IMR-90 (cell line): ENCODE measurements at regions not wholly inside any gene's neighbourhood (a gene's known extent, or its start where the extent isn't known, plus 50 kb on each side); places are given as distances from the start of the nearest gene placed in this dataset.

Experiments used
- ATAC-seq: fragments of 200-7000 bp; cut with Tn5 transposase; 2 replicates; pipeline ENCODE4 v1.9.1; 2020; ENCODE audit warnings: low read depth, mild to moderate bottlenecking, moderate library complexity
- BruUV-seq: library from RNA; stranded (reverse); fragments of 400-500 nt; replicated peaks from 2 replicates; lab custom pipeline; 2021; lab: Mats Ljungman, UMichigan
- CTCF ChIA-PET: fragments of 300-600 bp; formaldehyde crosslinking; extraction: SDS; loops from one replicate; lab custom pipeline; 2021; ENCODE audit warnings: antibody characterized with exemption; lab: Yijun Ruan, JAX
- POLR2A ChIA-PET: fragments of 300-600 bp; sonication (Branson Sonifier 250); formaldehyde crosslinking; loops from one replicate; lab custom pipeline; 2022; ENCODE audit warnings: antibody characterized with exemption; ENCODE audit not compliant: unreplicated experiment; lab: Charles Lee
- DNase-seq: peaks from one replicate; pipeline ENCODE4 v3.0.0; 2013
- H2AFZ ChIP-seq: replicated peaks from 2 replicates; pipeline ENCODE3; 2013; ENCODE audit warnings: low read length, mild to moderate bottlenecking; ENCODE audit not compliant: poor library complexity
- H2AK5ac ChIP-seq: 2 replicates; pipeline ENCODE4 v1.6.1; 2013; ENCODE audit warnings: low read depth, low read length, inconsistent platforms
- H2AK9ac ChIP-seq: replicated peaks from 2 replicates; pipeline ENCODE3; 2013; ENCODE audit warnings: mild to moderate bottlenecking, low read depth, low read length, moderate library complexity; ENCODE audit not compliant: poor library complexity
- H2BK120ac ChIP-seq: 2 replicates; pipeline ENCODE4 v1.6.1; 2013; ENCODE audit warnings: low read depth, low read length, inconsistent platforms
- H2BK15ac ChIP-seq: 3 replicates; pipeline ENCODE4 v1.6.1; 2013; ENCODE audit warnings: low read depth, low read length, inconsistent platforms
- H2BK20ac ChIP-seq: 2 replicates; pipeline ENCODE4 v1.6.1; 2013; ENCODE audit warnings: low read depth, mild to moderate bottlenecking, inconsistent platforms, low read length, moderate library complexity
- H2BK5ac ChIP-seq: 2 replicates; pipeline ENCODE4 v1.6.1; 2013; ENCODE audit warnings: mild to moderate bottlenecking, low read depth, low read length, inconsistent platforms; ENCODE audit not compliant: poor library complexity, severe bottlenecking
- H3K14ac ChIP-seq: replicated peaks from 2 replicates; pipeline ENCODE4 v1.6.1; 2013; ENCODE audit warnings: low read depth, low read length, inconsistent platforms
- H3K18ac ChIP-seq: 2 replicates; pipeline ENCODE4 v1.6.1; 2013; ENCODE audit warnings: low read depth, low read length, control low read depth
- H3K23ac ChIP-seq: 2 replicates; pipeline ENCODE4 v1.6.1; 2013; ENCODE audit warnings: low read depth, low read length, inconsistent platforms
- H3K27ac ChIP-seq: 2 replicates; pipeline ENCODE4 v1.5.1; 2013; ENCODE audit warnings: mild to moderate bottlenecking, control low read depth, low read length; ENCODE audit not compliant: insufficient read depth
- H3K27me3 ChIP-seq: 2 replicates; pipeline ENCODE4 v1.6.1; 2013; ENCODE audit warnings: low read length; ENCODE audit not compliant: control insufficient read depth, insufficient read depth
- H3K36me3 ChIP-seq: 2 replicates; pipeline ENCODE4 v1.6.1; 2013; ENCODE audit warnings: low read length, mixed read lengths; ENCODE audit not compliant: control insufficient read depth, insufficient read depth
- H3K4ac ChIP-seq: 2 replicates; pipeline ENCODE4 v1.6.1; 2013; ENCODE audit warnings: low read depth, low read length, inconsistent platforms
- H3K4me1 ChIP-seq: 2 replicates; pipeline ENCODE4 v1.6.1; 2013; ENCODE audit warnings: low read length, mixed read lengths; ENCODE audit not compliant: control insufficient read depth, insufficient read depth
- H3K4me2 ChIP-seq: 2 replicates; pipeline ENCODE4 v1.6.1; 2013; ENCODE audit warnings: low read depth, mild to moderate bottlenecking, control low read depth, low read length, moderate library complexity
- H3K4me3 ChIP-seq: 2 replicates; pipeline ENCODE4 v1.5.1; 2013; ENCODE audit warnings: low read depth, mild to moderate bottlenecking, control low read depth, low read length, moderate library complexity; ENCODE audit not compliant: insufficient read depth
- H3K56ac ChIP-seq: 2 replicates; pipeline ENCODE4 v1.6.1; 2013; ENCODE audit warnings: low read length, inconsistent platforms; ENCODE audit not compliant: insufficient read depth; ENCODE audit errors: extremely low read depth
- H3K79me1 ChIP-seq, 2 experiments: 2 replicates each; pipeline ENCODE4 v1.6.1; 2013; ENCODE audit warnings: low read length in 2 of 2, inconsistent platforms in 1 of 2, low read depth in 1 of 2
- H3K9ac ChIP-seq: 2 replicates; pipeline ENCODE4 v1.6.1; 2013; ENCODE audit warnings: low read depth, low read length, control low read depth
- H3K9me1 ChIP-seq: 2 replicates; pipeline ENCODE4 v1.6.1; 2013; ENCODE audit warnings: low read length, inconsistent platforms; ENCODE audit not compliant: insufficient read depth
- H3K9me3 ChIP-seq: 2 replicates; pipeline ENCODE4 v1.6.1; 2013; ENCODE audit warnings: low read length; ENCODE audit not compliant: control insufficient read depth, insufficient read depth
- H4K20me1 ChIP-seq: 2 replicates; pipeline ENCODE4 v1.6.1; 2013; ENCODE audit warnings: low read length, inconsistent platforms; ENCODE audit not compliant: insufficient read depth
- H4K5ac ChIP-seq: 2 replicates; pipeline ENCODE4 v1.6.1; 2013; ENCODE audit warnings: mild to moderate bottlenecking, low read depth, low read length, control low read depth
- H4K8ac ChIP-seq, 2 experiments: 2 replicates each; pipeline ENCODE4 v1.6.1; 2013; ENCODE audit warnings: low read depth in 2 of 2, low read length in 2 of 2, control low read depth in 1 of 2, inconsistent platforms in 1 of 2
- H4K91ac ChIP-seq: 2 replicates; pipeline ENCODE4 v1.6.1; 2013; ENCODE audit warnings: low read depth, low read length, inconsistent platforms; ENCODE audit not compliant: insufficient read depth
- BHLHE40 ChIP-seq: fragments of 150-350 bp; IDR thresholded peaks from 2 replicates; pipeline ENCODE4 v1.6.1; 2016; ENCODE audit warnings: mild to moderate bottlenecking, low read depth, low read length
- CEBPB ChIP-seq: IDR thresholded peaks from 2 replicates; pipeline ENCODE4 v1.6.1; 2012; ENCODE audit warnings: low read depth, low read length, improper control_type of control experiment
- CHD1 ChIP-seq: IDR thresholded peaks from 2 replicates; pipeline ENCODE4 v1.6.1; 2012; ENCODE audit warnings: low read depth, low read length, improper control_type of control experiment
- ELK1 ChIP-seq: fragments of 150-350 bp; IDR thresholded peaks from 2 replicates; pipeline ENCODE4 v1.6.1; 2016; ENCODE audit warnings: low read depth, mild to moderate bottlenecking, low read length, moderate library complexity, borderline replicate concordance
- FOS ChIP-seq: fragments of 150-350 bp; IDR thresholded peaks from 2 replicates; pipeline ENCODE4 v1.6.1; 2016; ENCODE audit warnings: low read depth, low read length
- MAFK ChIP-seq: IDR thresholded peaks from 2 replicates; pipeline ENCODE4 v1.6.1; 2012; ENCODE audit warnings: low read depth, low read length, improper control_type of control experiment
- MAZ ChIP-seq: IDR thresholded peaks from 2 replicates; pipeline ENCODE4 v1.6.1; 2012; ENCODE audit warnings: low read depth, mild to moderate bottlenecking, low read length, improper control_type of control experiment, moderate library complexity, borderline replicate concordance
- MXI1 ChIP-seq: IDR thresholded peaks from 2 replicates; pipeline ENCODE4 v1.6.1; 2012; ENCODE audit warnings: low read depth, mild to moderate bottlenecking, low read length, moderate library complexity, borderline replicate concordance
- NFE2L2 ChIP-seq: fragments of 150-350 bp; IDR thresholded peaks from 2 replicates; pipeline ENCODE4 v1.6.1; 2016; ENCODE audit warnings: low read depth, mild to moderate bottlenecking, low read length
- POLR2A ChIP-seq: IDR thresholded peaks from 2 replicates; pipeline ENCODE4 v1.6.1; 2012; ENCODE audit warnings: mild to moderate bottlenecking, low read depth, low read length
- RAD21 ChIP-seq: IDR thresholded peaks from 2 replicates; pipeline ENCODE4 v1.6.1; 2012; ENCODE audit warnings: low read length, improper control_type of control experiment
- RCOR1 ChIP-seq: IDR thresholded peaks from 2 replicates; pipeline ENCODE4 v1.6.1; 2012; ENCODE audit warnings: mild to moderate bottlenecking, low read length, improper control_type of control experiment; ENCODE audit not compliant: insufficient replicate concordance
- RFX5 ChIP-seq: IDR thresholded peaks from 2 replicates; pipeline ENCODE4 v1.8.0; 2012; ENCODE audit warnings: low read depth, mild to moderate bottlenecking, low read length, moderate library complexity
- SMC3 ChIP-seq: fragments of 150-350 bp; IDR thresholded peaks from 2 replicates; pipeline ENCODE4 v1.6.1; 2016; ENCODE audit warnings: low read depth, mild to moderate bottlenecking, antibody characterized with exemption, low read length, moderate library complexity
- WGBS, 2 experiments: methylation state at CpG; one replicate each; pipeline versions ENCODE4 v1.1.5 to v1.1.7; 2013; ENCODE audit warnings: missing lambda C conversion rate in 2 of 2; ENCODE audit not compliant: insufficient read length in 1 of 2; ENCODE audit errors: extremely low coverage in 2 of 2; 5-methylcytosine and 5-hydroxymethylcytosine counted together
- dilution Hi-C: fragments of 300-500 bp; cut with HindIII; formaldehyde crosslinking; loops from one replicate; pipeline ENCODE4 v1.14.3; 2018; ENCODE audit warnings: low sequenced_read_pairs; ENCODE audit not compliant: unreplicated experiment
- in situ Hi-C: fragments of 300-500 bp; cut with MboI; formaldehyde crosslinking; loops from 3 replicates; pipeline ENCODE4 v1.14.3; 2019; ENCODE audit warnings: low sequenced_read_pairs, inconsistent platforms, mixed read lengths
- intact Hi-C: fragments of 100-400 bp; cut with micrococcal nuclease; formaldehyde crosslinking; loops from 2 replicates; pipeline ENCODE4 v1.10.0; 2022
- TF ChIP-seq, protein P1 (sequence below): conservative IDR thresholded peaks from 2 replicates; pipeline ENCODE4 v1.5.1; 2012; ENCODE audit warnings: mild to moderate bottlenecking, low read depth, low read length, improper control_type of control experiment
- TF ChIP-seq, protein P2 (sequence below): fragments of 150-350 bp; IDR thresholded peaks from 2 replicates; pipeline ENCODE4 v1.6.1; 2017; ENCODE audit warnings: mild to moderate bottlenecking, antibody characterized with exemption, low read length, low read depth

DNA sequence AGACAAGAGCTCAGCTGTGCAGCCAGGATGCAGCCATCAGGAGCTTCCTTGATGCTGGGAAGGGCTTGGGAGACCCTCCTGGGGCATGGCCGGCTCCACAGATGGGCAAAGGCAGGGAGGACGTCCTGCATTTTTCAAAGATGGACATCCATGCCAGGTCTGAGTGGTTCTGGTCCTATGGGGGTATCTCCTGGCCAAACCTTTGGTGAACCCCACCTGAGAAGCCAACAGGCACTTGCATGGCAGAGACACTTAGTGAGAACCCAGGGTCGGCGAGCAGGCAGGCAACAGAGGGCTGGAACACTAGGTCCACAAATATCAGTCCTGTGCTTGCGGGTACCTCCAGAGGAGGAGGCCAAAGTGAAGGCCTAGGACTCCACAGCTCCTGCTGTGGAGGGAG lies 70.0 kb downstream of the KCTD15 start:
- ChIA-PET POLR2A (no interaction called here), CTCF (no interaction called here)
- intact Hi-C loops (no loop called here), dilution Hi-C loops (no loop called here), in situ Hi-C loops (no loop called here)
- Histone ChIP-seq H3K9me3 (no peaks in the 10 kb centered on the region), H2AK9ac (no peak overlapping the region), H3K27me3 (peaks cover 12% of the 10 kb centered on the region), H4K5ac (no peak overlapping the region), H2BK120ac (no peak overlapping the region), H4K8ac (no peak overlapping the region), H3K27ac (no peak overlapping the region), H2BK20ac (no peak overlapping the region), H2BK15ac (no peak overlapping the region), H3K18ac (no peak overlapping the region), H2AFZ (no peak overlapping the region), H3K4me1 (no peaks in the 10 kb centered on the region), H3K14ac (no peak overlapping the region), H2AK5ac (no peak overlapping the region), H3K56ac (no peak overlapping the region), H3K4me2 (no peak overlapping the region), H3K36me3 (no peaks in the 10 kb centered on the region), H4K91ac (no peak overlapping the region), H3K4ac (no peak overlapping the region), H3K79me1 (no peaks in the 10 kb centered on the region), H3K9ac (no peak overlapping the region), H3K23ac (no peak overlapping the region), H4K20me1 (no peaks in the 10 kb centered on the region), H3K4me3 (no peak overlapping the region), H3K9me1 (no peaks in the 10 kb centered on the region), H2BK5ac (no peak overlapping the region)
- BruUV-seq = no TSS peak
- TF ChIP-seq BHLHE40 = no peak
- no peak for TF ChIP-seq RCOR1
- no peak for TF ChIP-seq MAFK
- no peak for TF ChIP-seq SMC3
- TF ChIP-seq RAD21 = no peak
- no peak for TF ChIP-seq FOS
- TF ChIP-seq MAZ = no peak
- no peak for TF ChIP-seq ELK1
- TF ChIP-seq RFX5 = no peak
- TF ChIP-seq POLR2A = no peak
- TF ChIP-seq, protein P1, sequence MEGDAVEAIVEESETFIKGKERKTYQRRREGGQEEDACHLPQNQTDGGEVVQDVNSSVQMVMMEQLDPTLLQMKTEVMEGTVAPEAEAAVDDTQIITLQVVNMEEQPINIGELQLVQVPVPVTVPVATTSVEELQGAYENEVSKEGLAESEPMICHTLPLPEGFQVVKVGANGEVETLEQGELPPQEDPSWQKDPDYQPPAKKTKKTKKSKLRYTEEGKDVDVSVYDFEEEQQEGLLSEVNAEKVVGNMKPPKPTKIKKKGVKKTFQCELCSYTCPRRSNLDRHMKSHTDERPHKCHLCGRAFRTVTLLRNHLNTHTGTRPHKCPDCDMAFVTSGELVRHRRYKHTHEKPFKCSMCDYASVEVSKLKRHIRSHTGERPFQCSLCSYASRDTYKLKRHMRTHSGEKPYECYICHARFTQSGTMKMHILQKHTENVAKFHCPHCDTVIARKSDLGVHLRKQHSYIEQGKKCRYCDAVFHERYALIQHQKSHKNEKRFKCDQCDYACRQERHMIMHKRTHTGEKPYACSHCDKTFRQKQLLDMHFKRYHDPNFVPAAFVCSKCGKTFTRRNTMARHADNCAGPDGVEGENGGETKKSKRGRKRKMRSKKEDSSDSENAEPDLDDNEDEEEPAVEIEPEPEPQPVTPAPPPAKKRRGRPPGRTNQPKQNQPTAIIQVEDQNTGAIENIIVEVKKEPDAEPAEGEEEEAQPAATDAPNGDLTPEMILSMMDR = no peak
- no peak for TF ChIP-seq CEBPB
- TF ChIP-seq MXI1 = no peak
- TF ChIP-seq, protein P2, sequence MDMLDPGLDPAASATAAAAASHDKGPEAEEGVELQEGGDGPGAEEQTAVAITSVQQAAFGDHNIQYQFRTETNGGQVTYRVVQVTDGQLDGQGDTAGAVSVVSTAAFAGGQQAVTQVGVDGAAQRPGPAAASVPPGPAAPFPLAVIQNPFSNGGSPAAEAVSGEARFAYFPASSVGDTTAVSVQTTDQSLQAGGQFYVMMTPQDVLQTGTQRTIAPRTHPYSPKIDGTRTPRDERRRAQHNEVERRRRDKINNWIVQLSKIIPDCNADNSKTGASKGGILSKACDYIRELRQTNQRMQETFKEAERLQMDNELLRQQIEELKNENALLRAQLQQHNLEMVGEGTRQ = no peak
- TF ChIP-seq NFE2L2 = no peak
- TF ChIP-seq CHD1 = no peak
- no peak for DNase-seq
- ATAC-seq = no peak
- 56% methylated on average over 3 of the region's 5 CpGs; no CpG with 5 or more reads in 1 of the 2 experiments for WGBS, 2 experiments
